K562 (cell line): ENCODE measurements at regions not wholly inside any gene's neighbourhood (a gene's known extent, or its start where the extent isn't known, plus 50 kb on each side); places are given as distances from the start of the nearest gene placed in this dataset.

Experiments
- ATAC-seq: fragments of 200-7000 bp; cut with Tn5 transposase; 3 replicates; pipeline ENCODE4 v1.9.1; 2020; ENCODE audit warnings: moderate library complexity
- BruUV-seq: library from RNA; stranded (reverse); fragments of 400-500 nt; replicated peaks from 2 replicates; lab custom pipeline; 2021; lab: Mats Ljungman, UMichigan
- CTCF ChIA-PET: fragments of 300-600 bp; formaldehyde crosslinking; extraction: SDS; loops from one replicate; lab custom pipeline; 2021; ENCODE audit warnings: low intra/inter-chr PET ratio; lab: Yijun Ruan, JAX
- POLR2A ChIA-PET: fragments of 300-600, 350-650 bp; sonication (Branson Sonifier 250); formaldehyde crosslinking; extraction: SDS; loops from one replicate; lab custom pipeline; 2021; ENCODE audit warnings: antibody characterized with exemption, inconsistent platforms; lab: Yijun Ruan, JAX
- DNase-seq, 4 experiments: peaks; one replicate each; pipeline versions ENCODE4 v3.0.0 to v3.0.0-alpha.2; 2011 to 2018; ENCODE audit warnings: low spot score in 3 of 4, mixed read lengths in 3 of 4; ENCODE audit errors: extremely low read depth in 1 of 4
- FAIRE-seq: peaks from 2 replicates; lab custom pipeline; 2011; peaks lifted over from hg19 to GRCh38; lab: Jason Lieb, UNC
- H2AFZ ChIP-seq: 2 replicates; pipeline ENCODE4 v1.6.0; 2011; ENCODE audit warnings: low read depth, low read length, control low read depth, inconsistent platforms
- H3K27ac ChIP-seq: fragments of 200-600 bp; 3 replicates; pipeline ENCODE4 v1.8.0; 2011; ENCODE audit warnings: low read depth, mild to moderate bottlenecking, control low read depth, inconsistent platforms, low read length, moderate library complexity, mixed read lengths; ENCODE audit errors: extremely low read depth
- H3K27me3 ChIP-seq, 2 experiments: fragments of 300-600 bp in 1 of 2; 2 replicates in 1 of 2; 3 replicates in 1 of 2; pipeline versions ENCODE4 v1.6.0 to v1.8.0; 2011; ENCODE audit warnings: inconsistent platforms in 2 of 2, low read length in 2 of 2, mild to moderate bottlenecking in 1 of 2, mixed read lengths in 1 of 2, moderate library complexity in 1 of 2; ENCODE audit not compliant: control insufficient read depth in 2 of 2, insufficient read depth in 2 of 2
- H3K36me3 ChIP-seq: fragments of 300-600 bp; 3 replicates; pipeline ENCODE4 v1.8.0; 2011; ENCODE audit warnings: mild to moderate bottlenecking, low read length, inconsistent platforms; ENCODE audit not compliant: control insufficient read depth, insufficient read depth
- H3K4me1 ChIP-seq, 2 experiments: fragments of 200-600 bp in 1 of 2; replicated peaks in 1 of 2; 2 replicates in 1 of 2; 3 replicates in 1 of 2; pipeline versions ENCODE4 v1.5.1 to v1.8.0; 2011; ENCODE audit warnings: inconsistent platforms in 2 of 2, low read length in 2 of 2, mild to moderate bottlenecking in 1 of 2, mixed read lengths in 1 of 2, moderate library complexity in 1 of 2; ENCODE audit not compliant: control insufficient read depth in 2 of 2, insufficient read depth in 2 of 2
- H3K4me2 ChIP-seq: 2 replicates; pipeline ENCODE4 v1.6.1; 2011; ENCODE audit warnings: low read length, control low read depth, inconsistent platforms, mixed read lengths; ENCODE audit not compliant: insufficient read depth
- H3K4me3 ChIP-seq: fragments of 200-600 bp; sonication (generic), shearing (Covaris generic); 2 replicates; pipeline ENCODE4 v1.5.1; 2016; ENCODE audit warnings: control low read depth, inconsistent platforms
- H3K79me2 ChIP-seq: fragments of 200-600 bp; 3 replicates; pipeline ENCODE4 v1.8.0; 2011; ENCODE audit warnings: low read length, inconsistent platforms; ENCODE audit not compliant: control insufficient read depth, insufficient read depth
- H3K9ac ChIP-seq, 2 experiments: 2 replicates each; pipeline versions ENCODE4 v1.6.0 to v1.6.1; 2011; ENCODE audit warnings: low read depth in 2 of 2, low read length in 2 of 2, control low read depth in 1 of 2, inconsistent platforms in 1 of 2, mild to moderate bottlenecking in 1 of 2, mixed read lengths in 1 of 2; ENCODE audit not compliant: insufficient read depth in 1 of 2
- H3K9me1 ChIP-seq: one replicate; pipeline ENCODE4 v1.6.0; 2011; ENCODE audit warnings: inconsistent platforms, mild to moderate bottlenecking, low read length, moderate library complexity; ENCODE audit not compliant: control insufficient read depth, insufficient read depth
- H3K9me3 ChIP-seq: replicated peaks from 2 replicates; pipeline ENCODE4 v1.5.1; 2011; ENCODE audit warnings: low read depth, low read length, inconsistent platforms; ENCODE audit not compliant: control insufficient read depth, insufficient read depth
- H4K20me1 ChIP-seq: replicated peaks from 2 replicates; pipeline ENCODE4 v1.6.1; 2011; ENCODE audit warnings: low read length, inconsistent platforms, mixed read lengths; ENCODE audit not compliant: control insufficient read depth, insufficient read depth
- PCBP1 ChIP-seq: fragments of 200-400 bp; formaldehyde crosslinking; IDR thresholded peaks from 2 replicates; pipeline ENCODE4 v1.6.1; 2018; ENCODE audit warnings: mild to moderate bottlenecking, low read depth, low read length; ENCODE audit not compliant: poor library complexity, severe bottlenecking
- REST ChIP-seq, 2 experiments: fragments of 450-650 bp; formaldehyde crosslinking in 1 of 2; IDR thresholded peaks; 2 replicates each; pipeline versions ENCODE4 v1.4.0 to v1.6.1; 2014 to 2020; ENCODE audit warnings: mild to moderate bottlenecking in 2 of 2, borderline replicate concordance in 1 of 2, low read depth in 1 of 2
- WGBS: fragments of 100-300 bp; shearing (Covaris generic); methylation state at CpG from one replicate; pipeline ENCODE4 v1.1.6; 2016; ENCODE audit warnings: low coverage, mixed read lengths; ENCODE audit not compliant: insufficient coverage; ENCODE audit errors: missing lambda C conversion rate; 5-methylcytosine and 5-hydroxymethylcytosine counted together
- in situ Hi-C: fragments of 300-500 bp; cut with MboI; formaldehyde crosslinking; loops from 4 replicates; pipeline ENCODE4 v1.15.0; 2018; ENCODE audit warnings: inconsistent platforms, mixed read lengths
- intact Hi-C: fragments of 100-400 bp; cut with micrococcal nuclease; formaldehyde crosslinking; loops from 2 replicates; pipeline ENCODE4 v1.14.2; 2022

GRCh38 chr18:77360315-77361190 is 110.9 kb downstream of the GALR1 start:
- POLR2A ChIA-PET = no interaction called here
- Histone ChIP-seq H3K27me3 (no peaks in the 10 kb centered on the region), H3K9ac (no peak overlapping the region), H3K9me1 (no peaks in the 10 kb centered on the region), H3K79me2 (no peaks in the 10 kb centered on the region), H3K4me3 (no peak overlapping the region), H3K9me3 (no peaks in the 10 kb centered on the region), H2AFZ (no peak overlapping the region), H4K20me1 (no peaks in the 10 kb centered on the region), H3K36me3 (no peaks in the 10 kb centered on the region), H3K4me1 (no peaks in the 10 kb centered on the region), H3K4me2 (no peak overlapping the region), H3K27ac (no peak overlapping the region)
- intact Hi-C loops (no loop called here), in situ Hi-C loops (no loop called here)
- DNase-seq (no peak), ATAC-seq (no peak), FAIRE-seq (no peak)
- BruUV-seq = no TSS peak
- 0% methylated on average over 1 of the region's 3 CpGs for WGBS
- TF ChIP-seq REST (IDR thresholded peaks at IDR 0.05; ENCODE audit: borderline replicate concordance) (peak; percentile 24), REST (CRISPR knock-in tag; IDR thresholded peaks at IDR 0.05; ENCODE audit: low read depth) (no peak), PCBP1 (no peak)
- CTCF ChIA-PET = no interaction called here
